WTC11 (cell line): ENCODE measurements at regions not wholly inside any gene's neighbourhood (a gene's known extent, or its start where the extent isn't known, plus 50 kb on each side); places are given as distances from the start of the nearest gene placed in this dataset.

ENCODE experiments used
- ATAC-seq: fragments of 200-7000 bp; cut with Tn5 transposase; 2 replicates; pipeline ENCODE4 v1.10.0; 2021; ENCODE audit warnings: mild to moderate bottlenecking, moderate library complexity
- CTCF ChIA-PET: fragments of 300-600 bp; sonication (Branson Sonifier 250); formaldehyde crosslinking; loops from one replicate; lab custom pipeline; 2021; ENCODE audit warnings: antibody characterized with exemption; lab: Charles Lee
- POLR2A ChIA-PET: fragments of 350-600 bp; sonication (Branson Sonifier 250); formaldehyde crosslinking; loops from one replicate; lab custom pipeline; 2021; ENCODE audit warnings: antibody characterized with exemption; lab: Charles Lee
- DNase-seq: peaks from one replicate; pipeline ENCODE4 v3.0.0; 2021; ENCODE audit warnings: low spot score
- H3K27ac Mint-ChIP-seq: 2 replicates; pipeline ENCODE4 v1.8.0; 2021; ENCODE audit warnings: mixed read lengths
- H3K27me3 Mint-ChIP-seq: 2 replicates; pipeline ENCODE4 v1.8.0; 2021; ENCODE audit warnings: low read depth, mild to moderate bottlenecking, moderate library complexity, mixed read lengths
- H3K36me3 Mint-ChIP-seq: 2 replicates; pipeline ENCODE4 v1.8.0; 2021; ENCODE audit warnings: mixed read lengths
- H3K4me1 Mint-ChIP-seq: 2 replicates; pipeline ENCODE4 v1.8.0; 2022; ENCODE audit warnings: mixed read lengths
- H3K4me3 Mint-ChIP-seq: 2 replicates; pipeline ENCODE4 v1.8.0; 2021; ENCODE audit warnings: mild to moderate bottlenecking, moderate library complexity, mixed read lengths
- H3K9me3 Mint-ChIP-seq: 2 replicates; pipeline ENCODE4 v1.8.0; 2021; ENCODE audit warnings: mixed read lengths
- ATF1 ChIP-seq: sonication (generic); formaldehyde crosslinking; IDR thresholded peaks from 2 replicates; pipeline ENCODE4 v1.8.1; 2023; ENCODE audit warnings: mild to moderate bottlenecking, moderate library complexity, missing genetic modification reagents
- JUN ChIP-seq: sonication (generic); formaldehyde crosslinking; IDR thresholded peaks from 2 replicates; pipeline ENCODE4 v1.8.0; 2023; ENCODE audit warnings: mild to moderate bottlenecking, missing genetic modification reagents
- KAT7 ChIP-seq: sonication (generic); formaldehyde crosslinking; IDR thresholded peaks from 2 replicates; pipeline ENCODE4 v1.8.1; 2023; ENCODE audit warnings: missing genetic modification reagents, mild to moderate bottlenecking, borderline replicate concordance
- NFATC4 ChIP-seq: fragments of 250-450 bp; sonication (Bioruptor Pico); IDR thresholded peaks from 2 replicates; pipeline ENCODE4 v1.9.0; 2021; ENCODE audit warnings: mild to moderate bottlenecking
- ZNF396 ChIP-seq: fragments of 250-450 bp; sonication (Bioruptor Pico); IDR thresholded peaks from 2 replicates; pipeline ENCODE4 v1.8.0; 2021; ENCODE audit warnings: mild to moderate bottlenecking, moderate library complexity, borderline replicate concordance
- TF ChIP-seq, protein P1 (sequence below): sonication (generic); formaldehyde crosslinking; IDR thresholded peaks from 2 replicates; pipeline ENCODE4 v1.8.0; 2022; ENCODE audit warnings: missing genetic modification reagents
- TF ChIP-seq, protein P2 (sequence below): sonication (generic); formaldehyde crosslinking; IDR thresholded peaks from 2 replicates; pipeline ENCODE4 v1.8.1; 2022; ENCODE audit warnings: mild to moderate bottlenecking, moderate library complexity, missing genetic modification reagents
- TF ChIP-seq, protein P3 (sequence below): sonication (generic); formaldehyde crosslinking; IDR thresholded peaks from 2 replicates; pipeline ENCODE4 v1.8.0; 2022; ENCODE audit warnings: mild to moderate bottlenecking, missing genetic modification reagents
- TF ChIP-seq, protein P4 (sequence below): sonication (generic); formaldehyde crosslinking; IDR thresholded peaks from 2 replicates; pipeline ENCODE4 v1.8.1; 2023; ENCODE audit warnings: mild to moderate bottlenecking, moderate library complexity, missing genetic modification reagents
- TF ChIP-seq, protein P5 (sequence below): sonication (generic); formaldehyde crosslinking; IDR thresholded peaks from 2 replicates; pipeline ENCODE4 v1.8.0; 2023; ENCODE audit warnings: mild to moderate bottlenecking, missing genetic modification reagents

DNA sequence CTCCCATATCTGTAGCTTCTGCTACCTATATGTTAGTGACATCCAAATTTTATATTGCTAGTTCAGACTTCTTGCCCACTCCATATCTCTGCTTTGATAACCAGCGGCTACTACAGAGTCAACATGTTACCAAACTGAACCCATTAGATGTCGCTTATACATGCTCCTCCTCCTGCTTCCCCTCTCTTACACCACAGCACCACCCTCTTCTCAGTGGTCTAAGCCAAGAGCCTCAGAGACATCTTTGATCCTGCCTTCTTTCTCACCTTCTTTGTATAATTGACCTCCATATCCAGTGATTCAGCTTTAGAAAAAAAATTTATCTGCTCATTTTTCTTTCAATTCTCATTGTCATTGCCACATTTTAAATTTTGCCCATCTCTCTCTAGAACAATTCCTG, 408.2 kb upstream of the TLE4 start (continued):
- TF ChIP-seq, protein P1, sequence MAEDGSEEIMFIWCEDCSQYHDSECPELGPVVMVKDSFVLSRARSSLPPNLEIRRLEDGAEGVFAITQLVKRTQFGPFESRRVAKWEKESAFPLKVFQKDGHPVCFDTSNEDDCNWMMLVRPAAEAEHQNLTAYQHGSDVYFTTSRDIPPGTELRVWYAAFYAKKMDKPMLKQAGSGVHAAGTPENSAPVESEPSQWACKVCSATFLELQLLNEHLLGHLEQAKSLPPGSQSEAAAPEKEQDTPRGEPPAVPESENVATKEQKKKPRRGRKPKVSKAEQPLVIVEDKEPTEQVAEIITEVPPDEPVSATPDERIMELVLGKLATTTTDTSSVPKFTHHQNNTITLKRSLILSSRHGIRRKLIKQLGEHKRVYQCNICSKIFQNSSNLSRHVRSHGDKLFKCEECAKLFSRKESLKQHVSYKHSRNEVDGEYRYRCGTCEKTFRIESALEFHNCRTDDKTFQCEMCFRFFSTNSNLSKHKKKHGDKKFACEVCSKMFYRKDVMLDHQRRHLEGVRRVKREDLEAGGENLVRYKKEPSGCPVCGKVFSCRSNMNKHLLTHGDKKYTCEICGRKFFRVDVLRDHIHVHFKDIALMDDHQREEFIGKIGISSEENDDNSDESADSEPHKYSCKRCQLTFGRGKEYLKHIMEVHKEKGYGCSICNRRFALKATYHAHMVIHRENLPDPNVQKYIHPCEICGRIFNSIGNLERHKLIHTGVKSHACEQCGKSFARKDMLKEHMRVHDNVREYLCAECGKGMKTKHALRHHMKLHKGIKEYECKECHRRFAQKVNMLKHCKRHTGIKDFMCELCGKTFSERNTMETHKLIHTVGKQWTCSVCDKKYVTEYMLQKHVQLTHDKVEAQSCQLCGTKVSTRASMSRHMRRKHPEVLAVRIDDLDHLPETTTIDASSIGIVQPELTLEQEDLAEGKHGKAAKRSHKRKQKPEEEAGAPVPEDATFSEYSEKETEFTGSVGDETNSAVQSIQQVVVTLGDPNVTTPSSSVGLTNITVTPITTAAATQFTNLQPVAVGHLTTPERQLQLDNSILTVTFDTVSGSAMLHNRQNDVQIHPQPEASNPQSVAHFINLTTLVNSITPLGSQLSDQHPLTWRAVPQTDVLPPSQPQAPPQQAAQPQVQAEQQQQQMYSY (CRISPR knock-in tag), result no peak
- TF ChIP-seq JUN (CRISPR knock-in tag) (no peak), KAT7 (no peak), ATF1 (CRISPR knock-in tag) (no peak), NFATC4 (CRISPR knock-in tag) (no peak)
- TF ChIP-seq, protein P2, sequence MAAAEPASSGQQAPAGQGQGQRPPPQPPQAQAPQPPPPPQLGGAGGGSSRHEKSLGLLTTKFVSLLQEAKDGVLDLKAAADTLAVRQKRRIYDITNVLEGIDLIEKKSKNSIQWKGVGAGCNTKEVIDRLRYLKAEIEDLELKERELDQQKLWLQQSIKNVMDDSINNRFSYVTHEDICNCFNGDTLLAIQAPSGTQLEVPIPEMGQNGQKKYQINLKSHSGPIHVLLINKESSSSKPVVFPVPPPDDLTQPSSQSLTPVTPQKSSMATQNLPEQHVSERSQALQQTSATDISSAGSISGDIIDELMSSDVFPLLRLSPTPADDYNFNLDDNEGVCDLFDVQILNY (CRISPR knock-in tag), result no peak
- TF ChIP-seq, protein P3, sequence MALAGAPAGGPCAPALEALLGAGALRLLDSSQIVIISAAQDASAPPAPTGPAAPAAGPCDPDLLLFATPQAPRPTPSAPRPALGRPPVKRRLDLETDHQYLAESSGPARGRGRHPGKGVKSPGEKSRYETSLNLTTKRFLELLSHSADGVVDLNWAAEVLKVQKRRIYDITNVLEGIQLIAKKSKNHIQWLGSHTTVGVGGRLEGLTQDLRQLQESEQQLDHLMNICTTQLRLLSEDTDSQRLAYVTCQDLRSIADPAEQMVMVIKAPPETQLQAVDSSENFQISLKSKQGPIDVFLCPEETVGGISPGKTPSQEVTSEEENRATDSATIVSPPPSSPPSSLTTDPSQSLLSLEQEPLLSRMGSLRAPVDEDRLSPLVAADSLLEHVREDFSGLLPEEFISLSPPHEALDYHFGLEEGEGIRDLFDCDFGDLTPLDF, result no peak

DNA sequence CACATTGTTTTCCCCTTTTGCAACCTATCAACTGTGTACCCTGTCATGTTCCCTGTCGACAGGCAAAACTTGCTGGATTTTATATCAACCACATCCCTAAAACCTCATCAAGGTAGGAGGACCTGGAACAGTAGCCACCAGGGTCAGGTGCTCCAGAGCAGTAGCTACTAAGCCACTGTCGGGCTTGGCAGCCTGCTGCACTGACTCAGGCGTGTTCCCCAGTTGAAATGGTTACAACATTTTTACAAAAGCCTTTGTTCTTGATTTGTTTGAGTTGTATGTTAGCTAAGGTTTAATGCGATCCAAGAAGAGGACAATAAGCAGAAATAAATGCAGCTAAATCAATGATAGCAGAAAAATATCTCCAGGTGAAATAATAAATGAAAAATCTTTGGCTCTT, 407.4 kb upstream of the TLE4 start:
- Mint-ChIP-seq H3K36me3 (no peaks in the 10 kb centered on the region), H3K9me3 (no peaks in the 10 kb centered on the region), H3K27me3 (no peaks in the 10 kb centered on the region), H3K27ac (no peak overlapping the region), H3K4me1 (no peaks in the 10 kb centered on the region), H3K4me3 (no peak overlapping the region)
- CTCF ChIA-PET, result interaction anchor here (1.2 kb wide), 1 partner anchor 30 kb away, joined by 4 read pairs; no protein-coding TSS in a partner anchor
- POLR2A ChIA-PET, result no interaction called here
- ATAC-seq (no peak), DNase-seq (no peak)
- TF ChIP-seq, protein P4, sequence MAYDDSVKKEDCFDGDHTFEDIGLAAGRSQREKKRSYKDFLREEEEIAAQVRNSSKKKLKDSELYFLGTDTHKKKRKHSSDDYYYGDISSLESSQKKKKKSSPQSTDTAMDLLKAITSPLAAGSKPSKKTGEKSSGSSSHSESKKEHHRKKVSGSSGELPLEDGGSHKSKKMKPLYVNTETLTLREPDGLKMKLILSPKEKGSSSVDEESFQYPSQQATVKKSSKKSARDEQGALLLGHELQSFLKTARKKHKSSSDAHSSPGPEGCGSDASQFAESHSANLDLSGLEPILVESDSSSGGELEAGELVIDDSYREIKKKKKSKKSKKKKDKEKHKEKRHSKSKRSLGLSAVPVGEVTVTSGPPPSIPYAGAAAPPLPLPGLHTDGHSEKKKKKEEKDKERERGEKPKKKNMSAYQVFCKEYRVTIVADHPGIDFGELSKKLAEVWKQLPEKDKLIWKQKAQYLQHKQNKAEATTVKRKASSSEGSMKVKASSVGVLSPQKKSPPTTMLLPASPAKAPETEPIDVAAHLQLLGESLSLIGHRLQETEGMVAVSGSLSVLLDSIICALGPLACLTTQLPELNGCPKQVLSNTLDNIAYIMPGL (CRISPR knock-in tag), result no peak
- TF ChIP-seq, protein P5, sequence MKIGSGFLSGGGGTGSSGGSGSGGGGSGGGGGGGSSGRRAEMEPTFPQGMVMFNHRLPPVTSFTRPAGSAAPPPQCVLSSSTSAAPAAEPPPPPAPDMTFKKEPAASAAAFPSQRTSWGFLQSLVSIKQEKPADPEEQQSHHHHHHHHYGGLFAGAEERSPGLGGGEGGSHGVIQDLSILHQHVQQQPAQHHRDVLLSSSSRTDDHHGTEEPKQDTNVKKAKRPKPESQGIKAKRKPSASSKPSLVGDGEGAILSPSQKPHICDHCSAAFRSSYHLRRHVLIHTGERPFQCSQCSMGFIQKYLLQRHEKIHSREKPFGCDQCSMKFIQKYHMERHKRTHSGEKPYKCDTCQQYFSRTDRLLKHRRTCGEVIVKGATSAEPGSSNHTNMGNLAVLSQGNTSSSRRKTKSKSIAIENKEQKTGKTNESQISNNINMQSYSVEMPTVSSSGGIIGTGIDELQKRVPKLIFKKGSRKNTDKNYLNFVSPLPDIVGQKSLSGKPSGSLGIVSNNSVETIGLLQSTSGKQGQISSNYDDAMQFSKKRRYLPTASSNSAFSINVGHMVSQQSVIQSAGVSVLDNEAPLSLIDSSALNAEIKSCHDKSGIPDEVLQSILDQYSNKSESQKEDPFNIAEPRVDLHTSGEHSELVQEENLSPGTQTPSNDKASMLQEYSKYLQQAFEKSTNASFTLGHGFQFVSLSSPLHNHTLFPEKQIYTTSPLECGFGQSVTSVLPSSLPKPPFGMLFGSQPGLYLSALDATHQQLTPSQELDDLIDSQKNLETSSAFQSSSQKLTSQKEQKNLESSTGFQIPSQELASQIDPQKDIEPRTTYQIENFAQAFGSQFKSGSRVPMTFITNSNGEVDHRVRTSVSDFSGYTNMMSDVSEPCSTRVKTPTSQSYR (CRISPR knock-in tag), result no peak
- TF ChIP-seq ZNF396, result no peak
- TF ChIP-seq, protein P1 (CRISPR knock-in tag), result no peak
